K562 (cell line): ENCODE measurements at regions not wholly inside any gene's neighbourhood (a gene's known extent, or its start where the extent isn't known, plus 50 kb on each side); places are given as distances from the start of the nearest gene placed in this dataset.

ENCODE experiments used
- ATAC-seq: fragments of 200-7000 bp; cut with Tn5 transposase; 3 replicates; pipeline ENCODE4 v1.9.1; 2020; ENCODE audit warnings: moderate library complexity
- BruUV-seq: library from RNA; stranded (reverse); fragments of 400-500 nt; replicated peaks from 2 replicates; lab custom pipeline; 2021; lab: Mats Ljungman, UMichigan
- CTCF ChIA-PET: fragments of 300-600 bp; formaldehyde crosslinking; extraction: SDS; loops from one replicate; lab custom pipeline; 2021; ENCODE audit warnings: low intra/inter-chr PET ratio; lab: Yijun Ruan, JAX
- POLR2A ChIA-PET: fragments of 300-600, 350-650 bp; sonication (Branson Sonifier 250); formaldehyde crosslinking; extraction: SDS; loops from one replicate; lab custom pipeline; 2021; ENCODE audit warnings: antibody characterized with exemption, inconsistent platforms; lab: Yijun Ruan, JAX
- DNase-seq, 4 experiments: peaks; one replicate each; pipeline versions ENCODE4 v3.0.0 to v3.0.0-alpha.2; 2011 to 2018; ENCODE audit warnings: low spot score in 3 of 4, mixed read lengths in 3 of 4; ENCODE audit errors: extremely low read depth in 1 of 4
- FAIRE-seq: peaks from 2 replicates; lab custom pipeline; 2011; peaks lifted over from hg19 to GRCh38; lab: Jason Lieb, UNC
- H2AFZ ChIP-seq: 2 replicates; pipeline ENCODE4 v1.6.0; 2011; ENCODE audit warnings: low read depth, low read length, control low read depth, inconsistent platforms
- H3K27ac ChIP-seq: fragments of 200-600 bp; 3 replicates; pipeline ENCODE4 v1.8.0; 2011; ENCODE audit warnings: low read depth, mild to moderate bottlenecking, control low read depth, inconsistent platforms, low read length, moderate library complexity, mixed read lengths; ENCODE audit errors: extremely low read depth
- H3K27me3 ChIP-seq, 2 experiments: fragments of 300-600 bp in 1 of 2; 2 replicates in 1 of 2; 3 replicates in 1 of 2; pipeline versions ENCODE4 v1.6.0 to v1.8.0; 2011; ENCODE audit warnings: inconsistent platforms in 2 of 2, low read length in 2 of 2, mild to moderate bottlenecking in 1 of 2, mixed read lengths in 1 of 2, moderate library complexity in 1 of 2; ENCODE audit not compliant: control insufficient read depth in 2 of 2, insufficient read depth in 2 of 2
- H3K36me3 ChIP-seq: fragments of 300-600 bp; 3 replicates; pipeline ENCODE4 v1.8.0; 2011; ENCODE audit warnings: mild to moderate bottlenecking, low read length, inconsistent platforms; ENCODE audit not compliant: control insufficient read depth, insufficient read depth
- H3K4me1 ChIP-seq, 2 experiments: fragments of 200-600 bp in 1 of 2; replicated peaks in 1 of 2; 2 replicates in 1 of 2; 3 replicates in 1 of 2; pipeline versions ENCODE4 v1.5.1 to v1.8.0; 2011; ENCODE audit warnings: inconsistent platforms in 2 of 2, low read length in 2 of 2, mild to moderate bottlenecking in 1 of 2, mixed read lengths in 1 of 2, moderate library complexity in 1 of 2; ENCODE audit not compliant: control insufficient read depth in 2 of 2, insufficient read depth in 2 of 2
- H3K4me2 ChIP-seq: 2 replicates; pipeline ENCODE4 v1.6.1; 2011; ENCODE audit warnings: low read length, control low read depth, inconsistent platforms, mixed read lengths; ENCODE audit not compliant: insufficient read depth
- H3K4me3 ChIP-seq: fragments of 200-600 bp; sonication (generic), shearing (Covaris generic); 2 replicates; pipeline ENCODE4 v1.5.1; 2016; ENCODE audit warnings: control low read depth, inconsistent platforms
- H3K79me2 ChIP-seq: fragments of 200-600 bp; 3 replicates; pipeline ENCODE4 v1.8.0; 2011; ENCODE audit warnings: low read length, inconsistent platforms; ENCODE audit not compliant: control insufficient read depth, insufficient read depth
- H3K9ac ChIP-seq, 2 experiments: 2 replicates each; pipeline versions ENCODE4 v1.6.0 to v1.6.1; 2011; ENCODE audit warnings: low read depth in 2 of 2, low read length in 2 of 2, control low read depth in 1 of 2, inconsistent platforms in 1 of 2, mild to moderate bottlenecking in 1 of 2, mixed read lengths in 1 of 2; ENCODE audit not compliant: insufficient read depth in 1 of 2
- H3K9me1 ChIP-seq: one replicate; pipeline ENCODE4 v1.6.0; 2011; ENCODE audit warnings: inconsistent platforms, mild to moderate bottlenecking, low read length, moderate library complexity; ENCODE audit not compliant: control insufficient read depth, insufficient read depth
- H3K9me3 ChIP-seq: replicated peaks from 2 replicates; pipeline ENCODE4 v1.5.1; 2011; ENCODE audit warnings: low read depth, low read length, inconsistent platforms; ENCODE audit not compliant: control insufficient read depth, insufficient read depth
- H4K20me1 ChIP-seq: replicated peaks from 2 replicates; pipeline ENCODE4 v1.6.1; 2011; ENCODE audit warnings: low read length, inconsistent platforms, mixed read lengths; ENCODE audit not compliant: control insufficient read depth, insufficient read depth
- ASH1L ChIP-seq: fragments of 450-650 bp; IDR thresholded peaks from 2 replicates; pipeline ENCODE4 v1.6.1; 2018; ENCODE audit warnings: borderline replicate concordance, mild to moderate bottlenecking, low read depth; ENCODE audit not compliant: partially characterized antibody
- EWSR1 ChIP-seq: fragments of 450-650 bp; IDR thresholded peaks from 2 replicates; pipeline ENCODE4 v1.6.1; 2018; ENCODE audit warnings: borderline replicate concordance, mild to moderate bottlenecking, low read depth, moderate library complexity; ENCODE audit not compliant: partially characterized antibody
- HINFP ChIP-seq: fragments of 450-650 bp; conservative IDR thresholded peaks from 2 replicates; pipeline ENCODE4 v1.6.1; 2016; ENCODE audit warnings: missing genetic modification characterization, low read depth, mild to moderate bottlenecking, control low read depth, missing compliant biosample characterization
- KLF16 ChIP-seq: IDR thresholded peaks from 2 replicates; pipeline ENCODE4 v1.6.1; 2016; ENCODE audit warnings: antibody characterized with exemption
- SETDB1 ChIP-seq: IDR thresholded peaks from one replicate; pipeline ENCODE4 v1.6.1; 2012; ENCODE audit warnings: low read length, control low read depth, inconsistent platforms
- U2AF1 ChIP-seq: fragments of 200-400 bp; formaldehyde crosslinking; optimal IDR thresholded peaks from 2 replicates; pipeline ENCODE3; 2017; ENCODE audit warnings: mild to moderate bottlenecking, low read depth, low read length, moderate library complexity
- ZFPM2 ChIP-seq: fragments of 250-450 bp; sonication (Bioruptor Pico); IDR thresholded peaks from 2 replicates; pipeline ENCODE4 v1.5.1; 2022; ENCODE audit warnings: mild to moderate bottlenecking
- WGBS: fragments of 100-300 bp; shearing (Covaris generic); methylation state at CpG from one replicate; pipeline ENCODE4 v1.1.6; 2016; ENCODE audit warnings: low coverage, mixed read lengths; ENCODE audit not compliant: insufficient coverage; ENCODE audit errors: missing lambda C conversion rate; 5-methylcytosine and 5-hydroxymethylcytosine counted together
- in situ Hi-C: fragments of 300-500 bp; cut with MboI; formaldehyde crosslinking; loops from 4 replicates; pipeline ENCODE4 v1.15.0; 2018; ENCODE audit warnings: inconsistent platforms, mixed read lengths
- intact Hi-C: fragments of 100-400 bp; cut with micrococcal nuclease; formaldehyde crosslinking; loops from 2 replicates; pipeline ENCODE4 v1.14.2; 2022
- TF ChIP-seq, protein P1 (sequence below): fragments of 450-650 bp; IDR thresholded peaks from 2 replicates; pipeline ENCODE4 v1.6.1; 2017; ENCODE audit warnings: antibody characterized with exemption, mild to moderate bottlenecking
- TF ChIP-seq, protein P2 (sequence below), 2 experiments: fragments of 450-650 bp; IDR thresholded peaks; 2 replicates each; pipeline ENCODE4 v1.6.1; 2016
- TF ChIP-seq, protein P3 (sequence below), 3 experiments: IDR thresholded peaks in 2 of 3; conservative IDR thresholded peaks in 1 of 3; 2 replicates each; pipeline ENCODE4 v1.5.1; 2011 to 2012; ENCODE audit warnings: low read length in 3 of 3, mild to moderate bottlenecking in 3 of 3, control low read depth in 2 of 3, improper control_type of control experiment in 1 of 3, inconsistent platforms in 1 of 3, low read depth in 1 of 3, mixed read lengths in 1 of 3, moderate library complexity in 1 of 3; ENCODE audit not compliant: insufficient read depth in 2 of 3

DNA sequence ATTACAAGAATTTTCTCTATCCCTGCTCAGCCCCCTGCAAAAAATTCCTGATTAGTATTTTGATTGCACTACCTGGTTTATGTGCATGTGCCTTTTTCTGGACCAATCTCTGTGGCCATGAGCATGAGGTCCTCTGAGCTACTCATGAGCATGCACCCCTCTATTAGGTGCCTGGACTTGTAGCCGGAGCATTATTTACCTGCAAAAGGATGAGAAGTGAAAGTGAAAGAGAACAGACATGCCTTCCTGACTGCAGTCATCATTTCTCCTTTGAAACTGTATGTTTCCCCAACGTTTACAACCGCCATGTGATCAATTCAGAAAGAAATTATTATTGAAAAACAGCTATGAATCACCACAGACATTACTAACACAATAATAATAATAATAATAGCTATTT, 1008.8 kb downstream of the ROBO2 start (continued):
- no peak for TF ChIP-seq KLF16
- TF ChIP-seq, protein P1, sequence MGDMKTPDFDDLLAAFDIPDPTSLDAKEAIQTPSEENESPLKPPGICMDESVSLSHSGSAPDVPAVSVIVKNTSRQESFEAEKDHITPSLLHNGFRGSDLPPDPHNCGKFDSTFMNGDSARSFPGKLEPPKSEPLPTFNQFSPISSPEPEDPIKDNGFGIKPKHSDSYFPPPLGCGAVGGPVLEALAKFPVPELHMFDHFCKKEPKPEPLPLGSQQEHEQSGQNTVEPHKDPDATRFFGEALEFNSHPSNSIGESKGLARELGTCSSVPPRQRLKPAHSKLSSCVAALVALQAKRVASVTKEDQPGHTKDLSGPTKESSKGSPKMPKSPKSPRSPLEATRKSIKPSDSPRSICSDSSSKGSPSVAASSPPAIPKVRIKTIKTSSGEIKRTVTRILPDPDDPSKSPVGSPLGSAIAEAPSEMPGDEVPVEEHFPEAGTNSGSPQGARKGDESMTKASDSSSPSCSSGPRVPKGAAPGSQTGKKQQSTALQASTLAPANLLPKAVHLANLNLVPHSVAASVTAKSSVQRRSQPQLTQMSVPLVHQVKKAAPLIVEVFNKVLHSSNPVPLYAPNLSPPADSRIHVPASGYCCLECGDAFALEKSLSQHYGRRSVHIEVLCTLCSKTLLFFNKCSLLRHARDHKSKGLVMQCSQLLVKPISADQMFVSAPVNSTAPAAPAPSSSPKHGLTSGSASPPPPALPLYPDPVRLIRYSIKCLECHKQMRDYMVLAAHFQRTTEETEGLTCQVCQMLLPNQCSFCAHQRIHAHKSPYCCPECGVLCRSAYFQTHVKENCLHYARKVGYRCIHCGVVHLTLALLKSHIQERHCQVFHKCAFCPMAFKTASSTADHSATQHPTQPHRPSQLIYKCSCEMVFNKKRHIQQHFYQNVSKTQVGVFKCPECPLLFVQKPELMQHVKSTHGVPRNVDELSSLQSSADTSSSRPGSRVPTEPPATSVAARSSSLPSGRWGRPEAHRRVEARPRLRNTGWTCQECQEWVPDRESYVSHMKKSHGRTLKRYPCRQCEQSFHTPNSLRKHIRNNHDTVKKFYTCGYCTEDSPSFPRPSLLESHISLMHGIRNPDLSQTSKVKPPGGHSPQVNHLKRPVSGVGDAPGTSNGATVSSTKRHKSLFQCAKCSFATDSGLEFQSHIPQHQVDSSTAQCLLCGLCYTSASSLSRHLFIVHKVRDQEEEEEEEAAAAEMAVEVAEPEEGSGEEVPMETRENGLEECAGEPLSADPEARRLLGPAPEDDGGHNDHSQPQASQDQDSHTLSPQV = no peak

DNA sequence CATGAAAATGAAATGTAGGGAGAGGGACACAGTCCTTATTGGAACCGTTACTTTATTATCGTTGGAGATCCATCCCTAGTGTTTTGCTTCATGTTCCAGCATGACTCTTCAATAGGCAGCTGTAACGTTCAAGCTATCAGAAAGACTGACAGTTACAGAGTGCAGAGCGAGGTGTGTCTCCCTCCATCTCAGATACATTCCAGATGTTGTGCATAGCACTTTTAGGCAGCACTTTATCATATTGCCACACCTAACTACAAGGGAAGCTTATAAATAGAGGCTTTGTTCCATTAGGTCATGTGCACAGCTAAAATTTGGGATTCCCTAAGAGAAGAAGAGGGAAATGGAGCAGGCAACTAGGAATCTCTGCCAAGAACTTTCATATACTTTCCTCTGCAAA, 1009.6 kb downstream of the ROBO2 start:
- Histone ChIP-seq H3K36me3 (no peaks in the 10 kb centered on the region), H3K27me3 (no peaks in the 10 kb centered on the region), H3K27ac (no peak overlapping the region), H3K4me1 (no peaks in the 10 kb centered on the region), H3K4me2 (no peak overlapping the region), H3K9me3 (no peaks in the 10 kb centered on the region), H3K4me3 (no peak overlapping the region), H4K20me1 (no peaks in the 10 kb centered on the region), H3K9me1 (no peaks in the 10 kb centered on the region), H3K79me2 (no peaks in the 10 kb centered on the region), H3K9ac (no peak overlapping the region), H2AFZ (no peak overlapping the region)
- FAIRE-seq (no peak), DNase-seq (no peak), ATAC-seq (no peak)
- POLR2A ChIA-PET = no interaction called here
- no TSS peak for BruUV-seq
- in situ Hi-C loops (no loop called here), intact Hi-C loops (no loop called here)
- WGBS = 0% methylated on average over 4 of the region's 4 CpGs
- CTCF ChIA-PET = no interaction called here
- TF ChIP-seq, protein P2, sequence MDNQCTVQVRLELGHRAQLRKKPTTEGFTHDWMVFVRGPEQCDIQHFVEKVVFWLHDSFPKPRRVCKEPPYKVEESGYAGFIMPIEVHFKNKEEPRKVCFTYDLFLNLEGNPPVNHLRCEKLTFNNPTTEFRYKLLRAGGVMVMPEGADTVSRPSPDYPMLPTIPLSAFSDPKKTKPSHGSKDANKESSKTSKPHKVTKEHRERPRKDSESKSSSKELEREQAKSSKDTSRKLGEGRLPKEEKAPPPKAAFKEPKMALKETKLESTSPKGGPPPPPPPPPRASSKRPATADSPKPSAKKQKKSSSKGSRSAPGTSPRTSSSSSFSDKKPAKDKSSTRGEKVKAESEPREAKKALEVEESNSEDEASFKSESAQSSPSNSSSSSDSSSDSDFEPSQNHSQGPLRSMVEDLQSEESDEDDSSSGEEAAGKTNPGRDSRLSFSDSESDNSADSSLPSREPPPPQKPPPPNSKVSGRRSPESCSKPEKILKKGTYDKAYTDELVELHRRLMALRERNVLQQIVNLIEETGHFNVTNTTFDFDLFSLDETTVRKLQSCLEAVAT (IDR thresholded peaks at IDR 0.05) = no peak
- TF ChIP-seq EWSR1 = no peak
- no peak for TF ChIP-seq SETDB1
- TF ChIP-seq ASH1L = no peak
- TF ChIP-seq HINFP (tag) = no peak
- TF ChIP-seq U2AF1 = no peak
- TF ChIP-seq, protein P3, sequence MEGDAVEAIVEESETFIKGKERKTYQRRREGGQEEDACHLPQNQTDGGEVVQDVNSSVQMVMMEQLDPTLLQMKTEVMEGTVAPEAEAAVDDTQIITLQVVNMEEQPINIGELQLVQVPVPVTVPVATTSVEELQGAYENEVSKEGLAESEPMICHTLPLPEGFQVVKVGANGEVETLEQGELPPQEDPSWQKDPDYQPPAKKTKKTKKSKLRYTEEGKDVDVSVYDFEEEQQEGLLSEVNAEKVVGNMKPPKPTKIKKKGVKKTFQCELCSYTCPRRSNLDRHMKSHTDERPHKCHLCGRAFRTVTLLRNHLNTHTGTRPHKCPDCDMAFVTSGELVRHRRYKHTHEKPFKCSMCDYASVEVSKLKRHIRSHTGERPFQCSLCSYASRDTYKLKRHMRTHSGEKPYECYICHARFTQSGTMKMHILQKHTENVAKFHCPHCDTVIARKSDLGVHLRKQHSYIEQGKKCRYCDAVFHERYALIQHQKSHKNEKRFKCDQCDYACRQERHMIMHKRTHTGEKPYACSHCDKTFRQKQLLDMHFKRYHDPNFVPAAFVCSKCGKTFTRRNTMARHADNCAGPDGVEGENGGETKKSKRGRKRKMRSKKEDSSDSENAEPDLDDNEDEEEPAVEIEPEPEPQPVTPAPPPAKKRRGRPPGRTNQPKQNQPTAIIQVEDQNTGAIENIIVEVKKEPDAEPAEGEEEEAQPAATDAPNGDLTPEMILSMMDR (IDR thresholded peaks at IDR 0.05 in 2 of 3, conservative IDR thresholded peaks at IDR 0.05 in 1 of 3; ENCODE audit: insufficient read depth in 2 of 3, low read depth in 1 of 3, low read length in 3 of 3) = no peak
- no peak for TF ChIP-seq ZFPM2 (CRISPR knock-in tag)
